ENCODE measurements at regions not wholly inside any gene's neighbourhood (a gene's known extent, or its start where the extent isn't known, plus 50 kb on each side); places are given as distances from the start of the nearest gene placed in this dataset.

- H3K27ac ChIP-seq (ENCODE audit: low read length) = no peak within 1 kb of the TSS
- H3K27me3 ChIP-seq (ENCODE audit: low read depth, low read length) = peaks cover 22% of the 10 kb centered on the region
- H3K4me2 ChIP-seq (ENCODE audit: low read length) = no peak within 1 kb of the TSS
- no peaks in the 10 kb centered on the region for H3K4me1 ChIP-seq (ENCODE audit: low read length)
- no peaks in the 10 kb centered on the region for H3K36me3 ChIP-seq (replicated peaks; ENCODE audit: low read depth, low read length)
- H3K4me3 ChIP-seq (ENCODE audit: low read length) = no peak within 1 kb of the TSS
- no peak for TF ChIP-seq EZH2phosphoT487 (IDR thresholded peaks at IDR 0.05; ENCODE audit: low read depth)
- TF ChIP-seq CTCF (IDR thresholded peaks at IDR 0.05; ENCODE audit: low read depth, low read length) = no peak
- H3K79me2 ChIP-seq (ENCODE audit: low read length) = no peaks in the 10 kb centered on the region
- H4K20me1 ChIP-seq (ENCODE audit: insufficient read depth, low read length) = no peaks in the 10 kb centered on the region
- no peak within 1 kb of the TSS for H2AFZ ChIP-seq (ENCODE audit: low read depth, low read length)
- H3K9ac ChIP-seq (ENCODE audit: low read length) = no peak within 1 kb of the TSS
- no peaks in the 10 kb centered on the region for H3K9me3 ChIP-seq (ENCODE audit: insufficient read depth, low read length)
Measured at GRCh38 chr12:111034083-111034885, 113.9 kb upstream of the MYL2 start, which contains the start of gene CUX2. Gene CUX2, plus strand, starts transcription at chr12:111034165.

DNA sequence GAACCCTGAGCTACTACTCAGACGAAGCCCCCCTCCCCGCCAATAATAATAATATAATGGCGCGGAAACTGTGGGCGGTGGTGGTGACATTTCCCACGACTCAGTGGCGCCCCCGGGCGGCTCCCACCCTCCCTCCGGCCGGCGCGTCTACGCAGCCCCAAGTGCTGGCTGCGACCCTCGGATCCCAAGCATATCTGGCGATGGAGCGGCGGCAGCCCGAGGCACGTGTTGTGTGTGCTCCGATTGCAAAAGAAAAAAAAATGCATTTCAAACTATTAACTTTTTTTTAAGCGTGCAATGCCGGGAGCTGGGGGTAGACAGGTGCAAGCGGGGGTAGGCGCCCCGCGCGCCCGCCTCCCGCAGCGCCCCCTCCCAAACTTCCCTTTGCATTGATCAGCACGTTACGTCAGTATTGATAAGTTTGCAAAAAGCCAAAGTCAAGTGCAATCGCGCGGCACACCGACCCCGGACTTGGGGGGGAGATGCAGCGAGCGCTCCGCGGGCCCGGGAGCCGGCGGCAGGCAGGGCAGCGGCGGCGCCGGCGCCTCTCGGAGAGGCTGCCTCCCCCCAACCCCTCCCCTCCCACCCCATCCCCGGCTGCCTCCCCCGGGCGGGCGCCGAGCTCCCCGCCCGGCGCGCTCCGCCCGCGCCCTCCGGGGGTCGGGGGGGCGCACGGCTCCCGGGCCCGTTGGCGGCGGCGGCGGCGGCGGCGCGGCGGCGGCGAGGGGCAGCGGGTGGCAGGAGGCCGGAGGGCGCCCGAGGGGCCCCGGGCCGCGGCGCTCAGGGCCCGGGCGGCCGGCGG lies 113.1 kb upstream of the MYL2 start:
- H3K36me3 ChIP-seq (replicated peaks; ENCODE audit: low read depth, low read length) = no peaks in the 10 kb centered on the region
- H3K79me2 ChIP-seq (ENCODE audit: low read length) = no peaks in the 10 kb centered on the region
- no peak overlapping the region for H3K4me2 ChIP-seq (ENCODE audit: low read length)
- H2AFZ ChIP-seq (ENCODE audit: low read depth, low read length) = no peak overlapping the region
- no peaks in the 10 kb centered on the region for H3K4me1 ChIP-seq (ENCODE audit: low read length)
- H3K9me3 ChIP-seq (ENCODE audit: insufficient read depth, low read length) = no peaks in the 10 kb centered on the region
- H3K27me3 ChIP-seq (ENCODE audit: low read depth, low read length) = peaks cover 22% of the 10 kb centered on the region
- H3K27ac ChIP-seq (ENCODE audit: low read length) = no peak overlapping the region
- no peak overlapping the region for H3K9ac ChIP-seq (ENCODE audit: low read length)
- no peak overlapping the region for H3K4me3 ChIP-seq (ENCODE audit: low read length)
- H4K20me1 ChIP-seq (ENCODE audit: insufficient read depth, low read length) = no peaks in the 10 kb centered on the region
- TF ChIP-seq CTCF (IDR thresholded peaks at IDR 0.05; ENCODE audit: low read depth, low read length) (no peak), EZH2phosphoT487 (IDR thresholded peaks at IDR 0.05; ENCODE audit: low read depth) (no peak)

DNA sequence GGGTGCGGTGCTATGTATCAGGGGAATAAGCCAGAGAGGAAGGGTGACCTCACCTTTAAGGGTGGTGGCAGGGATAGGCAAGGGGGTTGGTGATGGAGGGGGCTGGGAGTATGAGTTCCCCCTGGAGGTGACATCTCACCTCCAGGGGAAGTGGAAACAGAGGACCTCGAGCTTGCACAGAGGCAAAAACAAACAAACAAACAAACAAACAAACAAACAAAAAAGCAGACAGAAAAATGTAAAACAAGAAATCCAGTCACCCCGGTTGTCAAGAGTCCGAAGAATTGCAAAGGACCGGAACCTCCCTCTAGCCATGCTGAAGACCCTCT lies 112.2 kb upstream of the MYL2 start:
- H3K27me3 ChIP-seq (ENCODE audit: low read depth, low read length) = peaks cover 20% of the 10 kb centered on the region
- no peak overlapping the region for H2AFZ ChIP-seq (ENCODE audit: low read depth, low read length)
- H3K4me3 ChIP-seq (ENCODE audit: low read length) = no peak overlapping the region
- no peaks in the 10 kb centered on the region for H3K79me2 ChIP-seq (ENCODE audit: low read length)
- no peaks in the 10 kb centered on the region for H4K20me1 ChIP-seq (ENCODE audit: insufficient read depth, low read length)
- TF ChIP-seq CTCF (IDR thresholded peaks at IDR 0.05; ENCODE audit: low read depth, low read length) (no peak), EZH2phosphoT487 (IDR thresholded peaks at IDR 0.05; ENCODE audit: low read depth) (no peak)
- no peaks in the 10 kb centered on the region for H3K36me3 ChIP-seq (replicated peaks; ENCODE audit: low read depth, low read length)
- H3K9ac ChIP-seq (ENCODE audit: low read length) = no peak overlapping the region
- H3K9me3 ChIP-seq (ENCODE audit: insufficient read depth, low read length) = no peaks in the 10 kb centered on the region
- H3K27ac ChIP-seq (ENCODE audit: low read length) = no peak overlapping the region
- no peak overlapping the region for H3K4me2 ChIP-seq (ENCODE audit: low read length)
- no peaks in the 10 kb centered on the region for H3K4me1 ChIP-seq (ENCODE audit: low read length)

GRCh38 chr12:111031916-111032590 lies 111.7 kb upstream of the MYL2 start:
- no peak overlapping the region for H3K4me3 ChIP-seq (ENCODE audit: low read length)
- H3K27ac ChIP-seq (ENCODE audit: low read length) = no peak overlapping the region
- peaks cover 25% of the 10 kb centered on the region for H3K27me3 ChIP-seq (ENCODE audit: low read depth, low read length)
- no peak overlapping the region for H2AFZ ChIP-seq (ENCODE audit: low read depth, low read length)
- no peaks in the 10 kb centered on the region for H4K20me1 ChIP-seq (ENCODE audit: insufficient read depth, low read length)
- H3K79me2 ChIP-seq (ENCODE audit: low read length) = no peaks in the 10 kb centered on the region
- no peak overlapping the region for H3K9ac ChIP-seq (ENCODE audit: low read length)
- H3K4me2 ChIP-seq (ENCODE audit: low read length) = no peak overlapping the region
- no peaks in the 10 kb centered on the region for H3K36me3 ChIP-seq (replicated peaks; ENCODE audit: low read depth, low read length)
- no peak for TF ChIP-seq CTCF (IDR thresholded peaks at IDR 0.05; ENCODE audit: low read depth, low read length)
- no peak for TF ChIP-seq EZH2phosphoT487 (IDR thresholded peaks at IDR 0.05; ENCODE audit: low read depth)
- no peaks in the 10 kb centered on the region for H3K9me3 ChIP-seq (ENCODE audit: insufficient read depth, low read length)
- no peaks in the 10 kb centered on the region for H3K4me1 ChIP-seq (ENCODE audit: low read length)

Measured in OCI-LY3 (cell line).